IPS-NIHi11 (cell line): ENCODE measurements at regions not wholly inside any gene's neighbourhood (a gene's known extent, or its start where the extent isn't known, plus 50 kb on each side); places are given as distances from the start of the nearest gene placed in this dataset.
"Not testable (repeated sequence)": the region's sequence is repeated elsewhere in the genome, so short reads cannot be mapped to it uniquely, and the experiment has no call there.

Source experiments
- DNase-seq: peaks from one replicate; pipeline ENCODE4 v3.0.0; 2012; ENCODE audit warnings: mixed read lengths, low spot score

GRCh38 chr20:22819112-22819511 is 216.0 kb upstream of the SSTR4 start:
- no peak for DNase-seq

GRCh38 chr20:22819784-22820183 is 215.3 kb upstream of the SSTR4 start:
- no peak for DNase-seq

- DNase-seq, result no peak
These were observed 213.9 kb upstream of the SSTR4 start for GRCh38 chr20:22821081-22821727.

GRCh38 chr20:22821796-22822195 is 213.3 kb upstream of the SSTR4 start:
- no peak for DNase-seq

- no peak for DNase-seq
These were observed 212.0 kb upstream of the SSTR4 start for GRCh38 chr20:22823119-22823518.

- no peak for DNase-seq
These were observed 211.0 kb upstream of the SSTR4 start for GRCh38 chr20:22824077-22824476.

GRCh38 chr20:22825076-22825475 is 210.0 kb upstream of the SSTR4 start:
- DNase-seq, result no peak

- no peak for DNase-seq
These were observed 209.6 kb upstream of the SSTR4 start for GRCh38 chr20:22825546-22825945.

GRCh38 chr20:22826306-22827230 is 208.5 kb upstream of the SSTR4 start:
- no peak for DNase-seq

- DNase-seq, result no peak
These were observed 207.2 kb upstream of the SSTR4 start for GRCh38 chr20:22827916-22828315.

GRCh38 chr20:22829356-22829755 is 205.8 kb upstream of the SSTR4 start:
- no peak for DNase-seq

GRCh38 chr20:22830138-22830537 is 205.0 kb upstream of the SSTR4 start:
- DNase-seq, result no peak

- not testable (repeated sequence) for DNase-seq
These were observed 204.4 kb upstream of the SSTR4 start for GRCh38 chr20:22830715-22831114.

GRCh38 chr20:22833851-22834250 is 201.3 kb upstream of the SSTR4 start:
- DNase-seq, result no peak

GRCh38 chr20:22834651-22835256 is 200.4 kb upstream of the SSTR4 start:
- no peak for DNase-seq

- DNase-seq, result no peak
These were observed 198.9 kb upstream of the SSTR4 start for GRCh38 chr20:22836211-22836610.

- no peak for DNase-seq
These were observed 198.2 kb upstream of the SSTR4 start for GRCh38 chr20:22836877-22837276.

GRCh38 chr20:22838001-22838400 is 197.1 kb upstream of the SSTR4 start:
- no peak for DNase-seq

GRCh38 chr20:22841846-22842245 is 193.3 kb upstream of the SSTR4 start:
- no peak for DNase-seq

- DNase-seq, result no peak
These were observed 192.3 kb upstream of the SSTR4 start for GRCh38 chr20:22842793-22843192.

- DNase-seq, result no peak
These were observed 190.2 kb upstream of the SSTR4 start for GRCh38 chr20:22844959-22845358.

- DNase-seq, result no peak
These were observed 188.2 kb upstream of the SSTR4 start for GRCh38 chr20:22846863-22847262.

- DNase-seq, result no peak
These were observed 186.7 kb upstream of the SSTR4 start for GRCh38 chr20:22848364-22848763.
